ENCODE measurements at regions not wholly inside any gene's neighbourhood (a gene's known extent, or its start where the extent isn't known, plus 50 kb on each side); places are given as distances from the start of the nearest gene placed in this dataset.

GRCh38 chr9:625613-626012, 215.9 kb upstream of the DMRT1 start:
- TF ChIP-seq ZNF781 (CRISPR knock-in tag; IDR thresholded peaks at IDR 0.05; ENCODE audit: borderline replicate concordance, not compliant biosample characterization), result no peak
- TF ChIP-seq CTCF (CRISPR knock-in tag; IDR thresholded peaks at IDR 0.05), result no peak
- no peak for TF ChIP-seq POLR2AphosphoS5 (IDR thresholded peaks at IDR 0.05; ENCODE audit: low read depth, low read length)
- no peak for TF ChIP-seq JUN (CRISPR knock-in tag; IDR thresholded peaks at IDR 0.05)
- TF ChIP-seq NR1H2 (CRISPR knock-in tag; IDR thresholded peaks at IDR 0.05; ENCODE audit: borderline replicate concordance, low read depth), result no peak

All from HepG2 (cell line).